ENCODE measurements at regions not wholly inside any gene's neighbourhood (a gene's known extent, or its start where the extent isn't known, plus 50 kb on each side); places are given as distances from the start of the nearest gene placed in this dataset.

GRCh38 chr18:68241881-68242280 is 473.0 kb downstream of the TMX3 start:
- H4K20me1 ChIP-seq (ENCODE audit: insufficient read depth): no peaks in the 10 kb centered on the region
- H3K4me2 ChIP-seq: no peak overlapping the region
- ChIA-PET CTCF (no interaction called here), POLR2A (ENCODE audit: unreplicated experiment) (no interaction called here)
- H3K9me2 ChIP-seq (ENCODE audit: insufficient read depth): 0 out of 2 replicates have a peak, but pooled peaks cover 4% of the 10 kb centered on the region
- no peaks in the 10 kb centered on the region for H3K79me2 ChIP-seq (ENCODE audit: low read depth)
- intact Hi-C loops (cut with micrococcal nuclease; ENCODE audit: unreplicated experiment): no loop called here
- H3K9me3 ChIP-seq (ENCODE audit: insufficient read depth, low read depth): no peaks in the 10 kb centered on the region
- no peak for DNase-seq
- H3K36me3 ChIP-seq (ENCODE audit: low read depth): no peaks in the 10 kb centered on the region
- H3K27me3 ChIP-seq (ENCODE audit: insufficient read depth, low read depth): no peaks in the 10 kb centered on the region
- BruUV-seq (replicated peaks): no TSS peak
- no peak overlapping the region for H3K4me3 ChIP-seq
- no peaks in the 10 kb centered on the region for H3F3A ChIP-seq (ENCODE audit: insufficient read depth, low read depth)
- no peak overlapping the region for H2AFZ ChIP-seq
- TF ChIP-seq, protein P1, sequence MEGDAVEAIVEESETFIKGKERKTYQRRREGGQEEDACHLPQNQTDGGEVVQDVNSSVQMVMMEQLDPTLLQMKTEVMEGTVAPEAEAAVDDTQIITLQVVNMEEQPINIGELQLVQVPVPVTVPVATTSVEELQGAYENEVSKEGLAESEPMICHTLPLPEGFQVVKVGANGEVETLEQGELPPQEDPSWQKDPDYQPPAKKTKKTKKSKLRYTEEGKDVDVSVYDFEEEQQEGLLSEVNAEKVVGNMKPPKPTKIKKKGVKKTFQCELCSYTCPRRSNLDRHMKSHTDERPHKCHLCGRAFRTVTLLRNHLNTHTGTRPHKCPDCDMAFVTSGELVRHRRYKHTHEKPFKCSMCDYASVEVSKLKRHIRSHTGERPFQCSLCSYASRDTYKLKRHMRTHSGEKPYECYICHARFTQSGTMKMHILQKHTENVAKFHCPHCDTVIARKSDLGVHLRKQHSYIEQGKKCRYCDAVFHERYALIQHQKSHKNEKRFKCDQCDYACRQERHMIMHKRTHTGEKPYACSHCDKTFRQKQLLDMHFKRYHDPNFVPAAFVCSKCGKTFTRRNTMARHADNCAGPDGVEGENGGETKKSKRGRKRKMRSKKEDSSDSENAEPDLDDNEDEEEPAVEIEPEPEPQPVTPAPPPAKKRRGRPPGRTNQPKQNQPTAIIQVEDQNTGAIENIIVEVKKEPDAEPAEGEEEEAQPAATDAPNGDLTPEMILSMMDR (conservative IDR thresholded peaks at IDR 0.05): no peak
- TF ChIP-seq EZH2 (IDR thresholded peaks at IDR 0.05; ENCODE audit: low read depth): no peak
- H3K27ac ChIP-seq: no peak overlapping the region
- H3K4me1 ChIP-seq (replicated peaks; ENCODE audit: insufficient read depth): no peaks in the 10 kb centered on the region

DNA sequence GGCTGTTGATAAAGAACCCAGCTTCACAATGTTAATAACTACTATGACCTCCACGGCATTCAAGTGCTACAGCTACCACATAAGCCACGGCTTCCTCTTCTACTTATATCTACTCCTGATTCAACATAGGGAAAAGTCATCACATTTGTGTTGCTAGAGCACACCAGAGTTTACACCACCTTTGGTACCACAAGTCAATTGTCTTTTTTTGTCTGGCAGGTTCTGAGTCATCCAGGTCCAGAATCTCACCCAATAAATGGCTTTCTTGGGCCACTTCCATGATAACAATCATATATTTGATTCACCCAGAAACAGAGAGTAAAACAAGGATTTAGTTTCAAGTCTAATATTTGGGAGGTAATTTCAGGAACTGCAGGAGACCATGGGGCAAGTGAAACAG is 480.2 kb downstream of the TMX3 start:
- TF ChIP-seq, protein P1 (conservative IDR thresholded peaks at IDR 0.05): no peak
- TF ChIP-seq EZH2 (IDR thresholded peaks at IDR 0.05; ENCODE audit: low read depth): no peak
- Histone ChIP-seq H3K27me3 (ENCODE audit: insufficient read depth, low read depth) (no peaks in the 10 kb centered on the region), H3K9me3 (ENCODE audit: insufficient read depth, low read depth) (no peaks in the 10 kb centered on the region), H3K4me2 (no peak overlapping the region), H3F3A (ENCODE audit: insufficient read depth, low read depth) (no peaks in the 10 kb centered on the region), H2AFZ (no peak overlapping the region), H3K27ac (no peak overlapping the region), H3K4me3 (no peak overlapping the region), H3K4me1 (replicated peaks; ENCODE audit: insufficient read depth) (no peaks in the 10 kb centered on the region), H3K9me2 (ENCODE audit: insufficient read depth) (0 out of 2 replicates have a peak, but pooled peaks cover 4% of the 10 kb centered on the region), H4K20me1 (ENCODE audit: insufficient read depth) (no peaks in the 10 kb centered on the region), H3K79me2 (ENCODE audit: low read depth) (no peaks in the 10 kb centered on the region), H3K36me3 (ENCODE audit: low read depth) (no peaks in the 10 kb centered on the region)
- POLR2A ChIA-PET (ENCODE audit: unreplicated experiment): no interaction called here
- DNase-seq: no peak
- CTCF ChIA-PET: no interaction called here
- no TSS peak for BruUV-seq (replicated peaks)
- intact Hi-C loops (cut with micrococcal nuclease; ENCODE audit: unreplicated experiment): no loop called here

- Histone ChIP-seq H2AFZ (no peak overlapping the region), H3K9me3 (ENCODE audit: insufficient read depth, low read depth) (no peaks in the 10 kb centered on the region), H3K79me2 (ENCODE audit: low read depth) (no peaks in the 10 kb centered on the region), H3K4me1 (replicated peaks; ENCODE audit: insufficient read depth) (no peaks in the 10 kb centered on the region), H4K20me1 (ENCODE audit: insufficient read depth) (no peaks in the 10 kb centered on the region), H3K4me2 (no peak overlapping the region), H3F3A (ENCODE audit: insufficient read depth, low read depth) (no peaks in the 10 kb centered on the region), H3K4me3 (no peak overlapping the region), H3K27ac (no peak overlapping the region), H3K9me2 (ENCODE audit: insufficient read depth) (0 out of 2 replicates have a peak, but pooled peaks cover 4% of the 10 kb centered on the region), H3K27me3 (ENCODE audit: insufficient read depth, low read depth) (no peaks in the 10 kb centered on the region), H3K36me3 (ENCODE audit: low read depth) (no peaks in the 10 kb centered on the region)
- no TSS peak for BruUV-seq (replicated peaks)
- CTCF ChIA-PET: no interaction called here
- DNase-seq: no peak
- TF ChIP-seq, protein P1 (conservative IDR thresholded peaks at IDR 0.05): no peak
- TF ChIP-seq EZH2 (IDR thresholded peaks at IDR 0.05; ENCODE audit: low read depth): no peak
- POLR2A ChIA-PET (ENCODE audit: unreplicated experiment): no interaction called here
- intact Hi-C loops (cut with micrococcal nuclease; ENCODE audit: unreplicated experiment): no loop called here
These were observed 480.8 kb downstream of the TMX3 start for GRCh38 chr18:68234131-68234530.
